Thymus (tissue), 11 donors: ENCODE measurements at regions not wholly inside any gene's neighbourhood (a gene's known extent, or its start where the extent isn't known, plus 50 kb on each side); places are given as distances from the start of the nearest gene placed in this dataset.
A peak's percentile ranks its signal among the peaks of the same experiment; 100 is the strongest.
"Not testable (repeated sequence)": the region's sequence is repeated elsewhere in the genome, so short reads cannot be mapped to it uniquely, and the experiment has no call there.

Source experiments
- DNase-seq, 9 donors: peaks; one replicate each; pipeline ENCODE4 v3.0.0-alpha.2; 2013; ENCODE audit warnings: low spot score in 9 of 9, low read depth in 6 of 9, missing footprints in 1 of 9
- H3K27ac ChIP-seq, 2 donors: one replicate each; pipeline ENCODE4 v1.5.1; 2013; ENCODE audit warnings: control low read depth in 1 of 2, low read depth in 1 of 2, low read length in 1 of 2, mild to moderate bottlenecking in 1 of 2, moderate library complexity in 1 of 2
- H3K27me3 ChIP-seq, 2 donors: one replicate each; pipeline ENCODE4 v1.5.1; 2013; ENCODE audit warnings: low read length in 1 of 2; ENCODE audit not compliant: control insufficient read depth in 2 of 2, insufficient read depth in 1 of 2
- H3K36me3 ChIP-seq, 2 donors: one replicate each; pipeline ENCODE4 v1.5.1; 2013; ENCODE audit warnings: low read length in 1 of 2, mild to moderate bottlenecking in 1 of 2, moderate library complexity in 1 of 2; ENCODE audit not compliant: control insufficient read depth in 2 of 2, insufficient read depth in 2 of 2
- H3K4me1 ChIP-seq, 2 donors: one replicate each; pipeline ENCODE4 v1.5.1; 2013; ENCODE audit warnings: low read length in 2 of 2; ENCODE audit not compliant: control insufficient read depth in 2 of 2, insufficient read depth in 2 of 2
- H3K4me3 ChIP-seq, 2 donors: one replicate each; pipeline ENCODE4 v1.5.1; 2013; ENCODE audit warnings: low read length in 2 of 2, control low read depth in 1 of 2, mild to moderate bottlenecking in 1 of 2
- H3K9me3 ChIP-seq, 2 donors: one replicate each; pipeline ENCODE4 v1.5.1; 2013; ENCODE audit warnings: low read length in 1 of 2, mild to moderate bottlenecking in 1 of 2; ENCODE audit not compliant: control insufficient read depth in 2 of 2, insufficient read depth in 1 of 2
- WGBS: extraction: QIAGEN DNeasy Blood & Tissue Kit; methylation state at CpG from one replicate; pipeline ENCODE4 v1.1.7; 2013; 5-methylcytosine and 5-hydroxymethylcytosine counted together
- donor health status: healthy.

DNA sequence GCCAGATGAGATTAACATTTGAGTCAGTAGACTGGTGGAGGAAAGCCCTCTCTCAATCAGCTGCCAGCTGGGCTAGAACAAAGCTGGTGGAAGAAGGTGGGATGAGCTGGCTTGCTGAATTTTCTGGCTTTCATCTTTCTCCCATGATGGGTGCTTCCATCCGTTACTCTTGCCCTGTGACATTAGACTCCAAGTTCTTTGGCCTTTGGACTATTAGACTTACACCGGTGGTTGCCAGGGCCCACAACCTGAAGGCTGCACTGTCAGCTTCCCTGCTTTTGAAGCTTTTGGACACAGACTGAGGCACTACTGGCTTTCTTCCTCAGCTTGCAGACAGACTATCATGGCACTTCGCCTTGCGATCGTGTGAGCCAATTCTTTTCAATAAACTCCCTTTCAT lies 642.7 kb downstream of the TAF11L14 start:
- 97% methylated on average over 5 of the region's 5 CpGs for WGBS
- H3K36me3 ChIP-seq: no peaks in the 10 kb centered on the region
- DNase-seq: no peak
- H3K27me3 ChIP-seq: no peaks in the 10 kb centered on the region
- no peaks in the 10 kb centered on the region for H3K4me1 ChIP-seq
- no peaks in the 10 kb centered on the region for H3K9me3 ChIP-seq
- no peak overlapping the region for H3K4me3 ChIP-seq
- no peak overlapping the region for H3K27ac ChIP-seq

DNA sequence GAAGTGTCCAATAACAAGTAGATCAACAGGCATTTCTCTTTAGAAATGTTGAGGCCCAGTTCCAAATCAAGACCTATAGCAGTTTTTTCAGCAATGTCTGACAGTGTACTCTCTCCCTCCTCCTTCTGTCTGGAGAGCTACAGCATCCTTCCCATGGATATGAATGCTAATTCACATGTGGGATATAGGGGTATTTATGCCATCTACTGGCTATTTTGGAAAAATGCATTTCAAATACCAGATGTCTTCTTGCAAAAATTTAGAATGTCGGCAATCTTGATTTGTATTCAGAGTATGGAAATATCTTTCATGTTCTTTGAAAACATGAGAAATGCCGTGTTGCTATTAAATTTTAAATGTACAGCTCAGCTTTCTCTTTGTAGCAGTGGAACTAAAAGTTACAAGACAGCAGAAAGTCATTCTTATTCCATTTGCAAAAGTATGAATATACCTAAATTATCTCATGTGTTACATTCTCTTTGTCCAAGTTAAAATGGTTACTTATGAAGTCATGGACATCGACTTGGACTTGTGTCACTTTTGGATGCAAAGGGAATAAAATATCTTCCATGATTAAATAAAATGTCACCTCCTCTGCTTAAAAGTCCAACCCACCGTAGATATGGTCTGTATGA lies 647.8 kb downstream of the TAF11L14 start:
- WGBS: 80% methylated on average over 4 of the region's 4 CpGs
- DNase-seq: peak in 1 of 9 donors; percentile 3
- Histone ChIP-seq H3K36me3 (no peaks in the 10 kb centered on the region), H3K4me1 (no peaks in the 10 kb centered on the region), H3K27me3 (no peaks in the 10 kb centered on the region), H3K27ac (no peak overlapping the region), H3K9me3 (no peaks in the 10 kb centered on the region), H3K4me3 (no peak overlapping the region)

- DNase-seq: no peak
- H3K9me3 ChIP-seq: no peaks in the 10 kb centered on the region
- H3K27ac ChIP-seq: no peak overlapping the region
- no peak overlapping the region for H3K4me3 ChIP-seq
- H3K36me3 ChIP-seq: no peaks in the 10 kb centered on the region
- no peaks in the 10 kb centered on the region for H3K4me1 ChIP-seq
- no peaks in the 10 kb centered on the region for H3K27me3 ChIP-seq
These were observed 651.0 kb downstream of the TAF11L14 start for GRCh38 chr5:18285257-18285656.

- no peaks in the 10 kb centered on the region for H3K4me1 ChIP-seq
- no peaks in the 10 kb centered on the region for H3K9me3 ChIP-seq
- 98% methylated on average over 3 of the region's 3 CpGs for WGBS
- no peak overlapping the region for H3K27ac ChIP-seq
- H3K36me3 ChIP-seq: no peaks in the 10 kb centered on the region
- H3K4me3 ChIP-seq: no peak overlapping the region
- no peak for DNase-seq
- H3K27me3 ChIP-seq: no peaks in the 10 kb centered on the region
These were observed 657.9 kb downstream of the TAF11L14 start for GRCh38 chr5:18292146-18292545.

DNA sequence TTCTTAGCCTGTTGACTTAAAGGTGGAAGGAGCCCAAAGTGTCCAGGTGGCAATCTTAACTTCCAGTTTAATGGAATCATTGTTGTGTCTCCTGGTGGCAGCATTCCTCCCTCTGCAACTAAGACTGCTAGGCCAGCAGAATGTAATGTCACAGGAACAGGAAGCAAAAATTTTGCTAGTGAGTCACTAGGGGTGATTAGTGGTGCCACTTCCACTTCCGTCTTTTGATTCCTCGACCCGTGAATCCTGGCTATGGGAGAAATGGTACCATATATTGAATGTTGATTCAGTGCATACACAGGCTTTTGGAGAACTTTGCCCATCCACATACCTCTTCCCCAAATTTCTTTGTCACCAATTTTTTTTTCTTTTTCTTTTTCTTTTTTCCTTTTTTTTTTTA lies 661.4 kb downstream of the TAF11L14 start:
- DNase-seq, H3K27ac ChIP-seq, H3K27me3 ChIP-seq, H3K4me3 ChIP-seq, H3K9me3 ChIP-seq, H3K36me3 ChIP-seq, H3K4me1 ChIP-seq: not testable (repeated sequence)
- WGBS: 98% methylated on average over 3 of the region's 3 CpGs

DNA sequence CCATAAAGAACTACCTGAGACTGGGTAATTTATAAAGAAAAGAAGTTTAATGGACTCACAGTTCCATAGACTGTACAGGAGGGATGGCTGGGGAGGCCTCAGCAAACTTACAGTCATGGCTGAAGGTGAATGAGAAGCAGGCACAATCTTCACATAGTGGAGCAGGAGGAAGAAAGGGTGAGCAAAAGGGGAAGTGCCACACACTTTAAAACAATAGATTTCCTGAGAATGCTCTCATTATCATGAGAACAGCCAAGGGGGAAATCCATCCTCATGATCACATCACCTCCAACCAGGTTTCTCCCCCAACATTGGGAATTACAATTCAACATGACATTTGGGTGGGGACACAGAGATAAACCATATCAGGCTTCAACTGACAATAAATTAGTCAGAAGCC lies 664.9 kb downstream of the TAF11L14 start:
- Histone ChIP-seq H3K27me3 (no peaks in the 10 kb centered on the region), H3K4me3 (no peak overlapping the region)
- no peak for DNase-seq

GRCh38 chr5:18305288-18305924 lies 671.1 kb downstream of the TAF11L14 start:
- H3K4me1 ChIP-seq: no peaks in the 10 kb centered on the region
- no peaks in the 10 kb centered on the region for H3K9me3 ChIP-seq
- peak in 1 of 9 donors; percentile 10 for DNase-seq
- WGBS: 90% methylated on average over 8 of the region's 8 CpGs
- no peak overlapping the region for H3K4me3 ChIP-seq
- H3K36me3 ChIP-seq: no peaks in the 10 kb centered on the region
- no peak overlapping the region for H3K27ac ChIP-seq
- no peaks in the 10 kb centered on the region for H3K27me3 ChIP-seq

More for the DNA sequence above, 664.9 kb downstream of the TAF11L14 start:
- H3K4me1 ChIP-seq: no peaks in the 10 kb centered on the region
- H3K9me3 ChIP-seq: no peaks in the 10 kb centered on the region
- no peak overlapping the region for H3K27ac ChIP-seq
- H3K36me3 ChIP-seq: no peaks in the 10 kb centered on the region

DNA sequence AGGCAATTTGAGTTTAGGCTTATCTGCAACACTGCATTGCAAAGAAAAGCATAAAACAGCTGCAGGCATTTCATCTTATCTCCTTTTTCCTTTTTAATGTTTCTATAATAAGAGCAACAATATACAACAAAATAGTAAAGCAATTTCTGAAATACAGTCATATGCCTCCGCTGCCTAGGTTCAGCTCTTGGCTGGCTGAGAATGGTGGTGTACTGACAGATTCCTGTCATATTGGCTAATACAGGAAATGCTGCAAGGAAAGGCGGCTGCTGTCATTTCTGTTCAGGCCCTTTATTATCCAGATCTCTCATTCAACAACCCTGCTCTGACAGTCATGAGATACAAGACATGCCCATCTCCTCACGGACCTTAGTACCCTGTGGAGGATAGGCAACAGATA lies 677.0 kb downstream of the TAF11L14 start:
- H3K36me3 ChIP-seq: no peaks in the 10 kb centered on the region
- WGBS: 87% methylated on average over 3 of the region's 3 CpGs
- DNase-seq: no peak
- H3K4me3 ChIP-seq: no peak overlapping the region
- no peaks in the 10 kb centered on the region for H3K27me3 ChIP-seq
- no peaks in the 10 kb centered on the region for H3K9me3 ChIP-seq
- H3K4me1 ChIP-seq: no peaks in the 10 kb centered on the region
- no peak overlapping the region for H3K27ac ChIP-seq

- no peaks in the 10 kb centered on the region for H3K36me3 ChIP-seq
- H3K27ac ChIP-seq: no peak overlapping the region
- no peaks in the 10 kb centered on the region for H3K9me3 ChIP-seq
- DNase-seq: no peak
- no peaks in the 10 kb centered on the region for H3K27me3 ChIP-seq
- no peaks in the 10 kb centered on the region for H3K4me1 ChIP-seq
- H3K4me3 ChIP-seq: no peak overlapping the region
- WGBS: 89% methylated on average over 1 of the region's 1 CpG
These were observed 677.8 kb downstream of the TAF11L14 start for GRCh38 chr5:18312016-18312415.
